DOHH2 (cell line): ENCODE measurements at regions not wholly inside any gene's neighbourhood (a gene's known extent, or its start where the extent isn't known, plus 50 kb on each side); places are given as distances from the start of the nearest gene placed in this dataset.

Experiments used
- CTCF ChIP-seq: fragments of 200-600 bp; sonication (generic); IDR thresholded peaks from one replicate; pipeline ENCODE4 v1.5.1; 2014; ENCODE audit warnings: antibody characterized with exemption, mild to moderate bottlenecking, low read depth, low read length; ENCODE audit not compliant: poor library complexity, severe bottlenecking
- EZH2phosphoT487 ChIP-seq: fragments of 200-600 bp; sonication (generic); IDR thresholded peaks from 2 replicates; pipeline ENCODE4 v1.6.1; 2017; ENCODE audit warnings: borderline replicate concordance, mild to moderate bottlenecking, antibody characterized with exemption, low read length, moderate library complexity, mixed read lengths

GRCh38 chr2:71811157-71811556 is 336.5 kb downstream of the CYP26B1 start:
- TF ChIP-seq CTCF (no peak), EZH2phosphoT487 (no peak)
